SU-DHL-6 (cell line): ENCODE measurements at regions not wholly inside any gene's neighbourhood (a gene's known extent, or its start where the extent isn't known, plus 50 kb on each side); places are given as distances from the start of the nearest gene placed in this dataset.

ENCODE experiments used
- H2AFZ ChIP-seq: fragments of 200-600 bp; sonication (generic); 2 replicates; pipeline ENCODE4 v1.6.1; 2014; ENCODE audit warnings: low read depth, mild to moderate bottlenecking, moderate library complexity, mixed read lengths, antibody characterized with exemption, low read length; ENCODE audit not compliant: severe bottlenecking
- H3F3A ChIP-seq: fragments of 200-600 bp; shearing (Covaris generic); 2 replicates; pipeline ENCODE4 v1.6.0; 2016; ENCODE audit warnings: antibody characterized with exemption, mild to moderate bottlenecking; ENCODE audit not compliant: insufficient read depth
- H3K27ac ChIP-seq: fragments of 200-600 bp; sonication (generic); 2 replicates; pipeline ENCODE4 v1.5.1; 2016; ENCODE audit warnings: low read depth, mild to moderate bottlenecking, low read length, moderate library complexity, mixed read lengths
- H3K27me3 ChIP-seq: fragments of 200-600 bp; sonication (generic), shearing (Covaris generic); 2 replicates; pipeline ENCODE4 v1.6.0; 2014; ENCODE audit warnings: mild to moderate bottlenecking, low read length
- H3K36me3 ChIP-seq: fragments of 200-600 bp; sonication (generic); 2 replicates; pipeline ENCODE4 v1.6.1; 2014; ENCODE audit warnings: mild to moderate bottlenecking, low read length, mixed read lengths
- H3K4me2 ChIP-seq: fragments of 300-600, 200-600 bp; shearing (Covaris generic), sonication (generic); 2 replicates; pipeline ENCODE4 v1.6.0; 2014; ENCODE audit warnings: low read length, low read depth, mild to moderate bottlenecking; ENCODE audit not compliant: poor library complexity, severe bottlenecking
- H3K4me3 ChIP-seq: fragments of 200-600 bp; sonication (generic); 2 replicates; pipeline ENCODE4 v1.5.1; 2014; ENCODE audit warnings: antibody characterized with exemption, low read length, mild to moderate bottlenecking, mixed read lengths; ENCODE audit not compliant: insufficient read depth, poor library complexity, severe bottlenecking
- H3K79me2 ChIP-seq: fragments of 200-600 bp; sonication (generic); 2 replicates; pipeline ENCODE4 v1.6.1; 2014; ENCODE audit warnings: mild to moderate bottlenecking, low read length, moderate library complexity; ENCODE audit not compliant: insufficient read depth
- H3K9ac ChIP-seq: fragments of 200-600 bp; sonication (generic); 2 replicates; pipeline ENCODE4 v1.7.0; 2014; ENCODE audit warnings: mild to moderate bottlenecking, low read length
- H3K9me2 ChIP-seq: fragments of 200-600 bp; sonication (generic); replicated peaks from 2 replicates; pipeline ENCODE4 v1.6.1; 2014; ENCODE audit warnings: low read length; ENCODE audit not compliant: insufficient read depth
- H3K9me3 ChIP-seq: fragments of 200-600 bp; sonication (generic); 2 replicates; pipeline ENCODE4 v1.6.1; 2014; ENCODE audit warnings: low read length, mixed read lengths; ENCODE audit not compliant: insufficient read depth
- H4K20me1 ChIP-seq: fragments of 200-600 bp; sonication (generic); 2 replicates; pipeline ENCODE4 v1.6.1; 2014; ENCODE audit warnings: low read depth, mild to moderate bottlenecking, antibody characterized with exemption, low read length, moderate library complexity, mixed read lengths
- CTCF ChIP-seq: fragments of 200-600 bp; sonication (generic); IDR thresholded peaks from one replicate; pipeline ENCODE4 v1.5.1; 2017; ENCODE audit warnings: antibody characterized with exemption, mild to moderate bottlenecking, low read length, moderate library complexity; ENCODE audit not compliant: insufficient read depth, poor library complexity, severe bottlenecking
- EZH2phosphoT487 ChIP-seq: fragments of 200-600 bp; sonication (generic), shearing (Covaris generic); conservative IDR thresholded peaks from 2 replicates; pipeline ENCODE4 v1.6.1; 2018; ENCODE audit warnings: mild to moderate bottlenecking, antibody characterized with exemption, low read length, moderate library complexity, mixed read lengths

GRCh38 chr4:123579961-123580360 is 183.4 kb downstream of the SPRY1 start:
- no peaks in the 10 kb centered on the region for H3K36me3 ChIP-seq
- H2AFZ ChIP-seq, result no peak overlapping the region
- TF ChIP-seq CTCF (no peak), EZH2phosphoT487 (no peak)
- H3K79me2 ChIP-seq, result no peaks in the 10 kb centered on the region
- H3K4me3 ChIP-seq, result no peak overlapping the region
- H3K4me2 ChIP-seq, result no peak overlapping the region
- no peak overlapping the region for H3K9ac ChIP-seq
- no peak overlapping the region for H3K27ac ChIP-seq
- no peaks in the 10 kb centered on the region for H3K9me3 ChIP-seq
- H4K20me1 ChIP-seq, result no peaks in the 10 kb centered on the region
- H3K27me3 ChIP-seq, result no peaks in the 10 kb centered on the region
- no peaks in the 10 kb centered on the region for H3K9me2 ChIP-seq
- no peaks in the 10 kb centered on the region for H3F3A ChIP-seq

- H3K9me3 ChIP-seq, result no peaks in the 10 kb centered on the region
- H3F3A ChIP-seq, result no peaks in the 10 kb centered on the region
Observed at GRCh38 chr4:123580981-123581664, 184.5 kb downstream of the SPRY1 start.

GRCh38 chr4:123581802-123582201 is 185.2 kb downstream of the SPRY1 start:
- Histone ChIP-seq H3K9me3 (no peaks in the 10 kb centered on the region), H3F3A (no peaks in the 10 kb centered on the region), H3K36me3 (no peaks in the 10 kb centered on the region), H3K4me3 (no peak overlapping the region), H3K9me2 (no peaks in the 10 kb centered on the region), H3K9ac (no peak overlapping the region), H3K27me3 (no peaks in the 10 kb centered on the region), H2AFZ (no peak overlapping the region), H3K27ac (no peak overlapping the region), H4K20me1 (no peaks in the 10 kb centered on the region), H3K4me2 (no peak overlapping the region), H3K79me2 (no peaks in the 10 kb centered on the region)
- TF ChIP-seq EZH2phosphoT487 (no peak), CTCF (no peak)

More at GRCh38 chr4:123580981-123581664, 184.5 kb downstream of the SPRY1 start:
- Histone ChIP-seq H3K4me3 (no peak overlapping the region), H3K27me3 (no peaks in the 10 kb centered on the region), H3K36me3 (no peaks in the 10 kb centered on the region), H2AFZ (no peak overlapping the region), H3K9ac (no peak overlapping the region), H4K20me1 (no peaks in the 10 kb centered on the region), H3K4me2 (no peak overlapping the region), H3K9me2 (no peaks in the 10 kb centered on the region), H3K27ac (no peak overlapping the region), H3K79me2 (no peaks in the 10 kb centered on the region)
- TF ChIP-seq EZH2phosphoT487 (no peak), CTCF (no peak)
